Body of pancreas (tissue), 4 donors: ENCODE measurements at regions not wholly inside any gene's neighbourhood (a gene's known extent, or its start where the extent isn't known, plus 50 kb on each side); places are given as distances from the start of the nearest gene placed in this dataset.

Source experiments
- ATAC-seq: fragments of 150-250 bp; one replicate; pipeline ENCODE4 v1.9.1; 2016
- DNase-seq, 4 donors: peaks; one replicate each; pipeline ENCODE4 v3.0.0-alpha.2; 2019
- H3K27ac ChIP-seq, 4 donors: fragments of 200-600 bp; sonication (generic); 1 replicate in 3 of 4; 2 replicates in 1 of 4; pipeline versions ENCODE4 v1.5.1 to v1.6.1; 2016 to 2019; ENCODE audit warnings: mild to moderate bottlenecking in 1 of 4, mixed read lengths in 1 of 4, moderate library complexity in 1 of 4
- H3K27me3 ChIP-seq, 2 donors: fragments of 200-600 bp; sonication (generic); one replicate each; pipeline ENCODE4 v1.6.0; 2016; ENCODE audit warnings: mild to moderate bottlenecking in 1 of 2
- H3K36me3 ChIP-seq, 2 donors: fragments of 200-600 bp; sonication (generic); replicated peaks in 1 of 2; 2 replicates each; pipeline ENCODE4 v1.5.1; 2016; ENCODE audit warnings: low read depth in 2 of 2; ENCODE audit not compliant: insufficient read depth in 1 of 2
- H3K4me1 ChIP-seq: fragments of 200-600 bp; sonication (generic); one replicate; pipeline ENCODE4 v1.6.0; 2016
- H3K4me3 ChIP-seq, 2 donors: fragments of 200-600 bp; sonication (generic); 1 replicate in 1 of 2; 2 replicates in 1 of 2; pipeline ENCODE4 v1.5.1; 2016 to 2019
- H3K9me3 ChIP-seq, 3 donors: fragments of 200-600 bp; sonication (generic); 1 replicate in 2 of 3; 2 replicates in 1 of 3; pipeline ENCODE4 v1.5.1; 2016
- CTCF ChIP-seq, 7 experiments: fragments of 450-650 bp in 4 of 7; fragments of 200-600 bp in 3 of 7; sonication (generic) in 3 of 7; IDR thresholded peaks; one replicate each; pipeline ENCODE4 v1.5.1; 2016 to 2019; ENCODE audit warnings: antibody characterized with exemption in 7 of 7
- POLR2A ChIP-seq, 3 donors: fragments of 450-650 bp; IDR thresholded peaks; one replicate each; pipeline ENCODE4 v1.6.1; 2016; ENCODE audit warnings: antibody characterized with exemption in 3 of 3, mild to moderate bottlenecking in 2 of 3
- WGBS, 2 donors: methylation state at CpG; one replicate each; pipeline ENCODE4 v1.1.5; 2017; 5-methylcytosine and 5-hydroxymethylcytosine counted together
- intact Hi-C: fragments of 100-400 bp; cut with DNase I; formaldehyde crosslinking; loops from one replicate; pipeline ENCODE4 v1.15.1; 2023

GRCh38 chr1:83500531-83500930 lies 498.4 kb downstream of the TTLL7 start:
- Histone ChIP-seq H3K27me3 (no peaks in the 10 kb centered on the region), H3K27ac (peak overlapping the region in 1 of 4 donors; percentile 41), H3K36me3 (no peaks in the 10 kb centered on the region), H3K9me3 (no peaks in the 10 kb centered on the region), H3K4me3 (no peak overlapping the region), H3K4me1 (peaks cover 17% of the 10 kb centered on the region)
- 90% methylated on average over 1 of the region's 1 CpG for WGBS, 2 donors
- intact Hi-C loops = no loop called here
- DNase-seq = no peak
- no peak for TF ChIP-seq POLR2A (IDR thresholded peaks at IDR 0.05)
- TF ChIP-seq CTCF (IDR thresholded peaks at IDR 0.05) = no peak
- ATAC-seq = no peak

- Histone ChIP-seq H3K27me3 (no peaks in the 10 kb centered on the region), H3K27ac (no peak overlapping the region), H3K4me3 (no peak overlapping the region), H3K36me3 (no peaks in the 10 kb centered on the region), H3K4me1 (peaks cover 17% of the 10 kb centered on the region), H3K9me3 (no peaks in the 10 kb centered on the region)
- ATAC-seq (no peak), DNase-seq (no peak)
- TF ChIP-seq POLR2A (IDR thresholded peaks at IDR 0.05) (no peak), CTCF (IDR thresholded peaks at IDR 0.05) (no peak)
- 86 to 91% methylated on average over 3 of the region's 3 CpGs for WGBS, 2 donors
- intact Hi-C loops = no loop called here
These were observed 498.9 kb downstream of the TTLL7 start for GRCh38 chr1:83499998-83500397.

GRCh38 chr1:83497563-83497962 lies 501.4 kb downstream of the TTLL7 start:
- 80 to 93% methylated on average over 1 of the region's 1 CpG for WGBS, 2 donors
- Histone ChIP-seq H3K36me3 (no peaks in the 10 kb centered on the region), H3K4me3 (no peak overlapping the region), H3K9me3 (no peaks in the 10 kb centered on the region), H3K27me3 (no peaks in the 10 kb centered on the region), H3K4me1 (peaks cover 17% of the 10 kb centered on the region), H3K27ac (no peak overlapping the region)
- DNase-seq (no peak), ATAC-seq (no peak)
- peak in 2 of 7 experiments; percentile 9 to 14 for TF ChIP-seq CTCF (IDR thresholded peaks at IDR 0.05)
- no peak for TF ChIP-seq POLR2A (IDR thresholded peaks at IDR 0.05)
- intact Hi-C loops = no loop called here

- H3K36me3 ChIP-seq = no peaks in the 10 kb centered on the region
- H3K4me3 ChIP-seq = no peak overlapping the region
- H3K27ac ChIP-seq = no peak overlapping the region
- H3K9me3 ChIP-seq = no peaks in the 10 kb centered on the region
- H3K27me3 ChIP-seq = no peaks in the 10 kb centered on the region
- DNase-seq (no peak), ATAC-seq (no peak)
- intact Hi-C loops = no loop called here
- TF ChIP-seq POLR2A (IDR thresholded peaks at IDR 0.05) = no peak
- no peak for TF ChIP-seq CTCF (IDR thresholded peaks at IDR 0.05)
- 94% methylated on average over 9 of the region's 9 CpGs for WGBS, 2 donors
- peaks cover 4% of the 10 kb centered on the region for H3K4me1 ChIP-seq
These were observed 503.4 kb downstream of the TTLL7 start for GRCh38 chr1:83495560-83495959.

- intact Hi-C loops = no loop called here
These were observed 505.3 kb downstream of the TTLL7 start for GRCh38 chr1:83493633-83494032.

More at GRCh38 chr1:83493633-83494032, 505.3 kb downstream of the TTLL7 start:
- ATAC-seq = no peak
- WGBS, 2 donors = 36 to 38% methylated on average over 2 of the region's 2 CpGs
- Histone ChIP-seq H3K36me3 (no peaks in the 10 kb centered on the region), H3K27me3 (no peaks in the 10 kb centered on the region), H3K9me3 (no peaks in the 10 kb centered on the region), H3K4me1 (no peaks in the 10 kb centered on the region), H3K4me3 (no peak overlapping the region), H3K27ac (no peak overlapping the region)
- TF ChIP-seq POLR2A (IDR thresholded peaks at IDR 0.05) = no peak
- no peak for TF ChIP-seq CTCF (IDR thresholded peaks at IDR 0.05)
- DNase-seq = no peak
